ENCODE measurements at regions not wholly inside any gene's neighbourhood (a gene's known extent, or its start where the extent isn't known, plus 50 kb on each side); places are given as distances from the start of the nearest gene placed in this dataset.

DNA sequence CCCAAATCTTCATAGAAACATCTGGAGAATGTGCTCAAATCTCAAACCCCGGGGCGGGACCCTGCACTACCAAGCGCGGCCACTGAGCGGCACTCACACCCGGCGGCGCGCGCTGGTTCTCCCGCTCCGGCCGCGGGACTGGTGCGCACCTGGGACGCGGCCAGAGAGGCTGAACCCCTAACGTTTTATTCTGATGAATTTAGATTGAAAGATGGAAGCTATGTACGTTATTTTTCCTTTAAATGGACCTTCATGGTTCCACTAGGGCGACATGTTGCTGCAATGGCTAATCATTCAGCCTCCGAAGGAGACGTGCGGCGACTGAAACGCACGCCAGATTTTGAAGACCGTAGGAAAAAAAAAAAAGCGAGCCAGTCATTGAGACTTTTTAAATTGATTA lies 107.0 kb upstream of the INSIG1 start:
- Histone ChIP-seq H3K4me1 (no peaks in the 10 kb centered on the region), H3K9me3 (peaks cover 6% of the 10 kb centered on the region; the same call in 1 of the 2 replicates), H3K4me3 (ENCODE audit: low read depth, low read length) (no peak overlapping the region), H3K36me3 (ENCODE audit: control insufficient read depth, insufficient read depth, low read length) (no peaks in the 10 kb centered on the region), H3K27me3 (replicated peaks; ENCODE audit: control insufficient read depth, insufficient read depth, low read length) (no peaks in the 10 kb centered on the region)
- Mint-ChIP-seq H3K27me3 (ENCODE audit: insufficient read depth, unreplicated experiment) (peaks cover 3% of the 10 kb centered on the region), H3K4me1 (ENCODE audit: low read depth, unreplicated experiment) (no peaks in the 10 kb centered on the region), H3K4me3 (ENCODE audit: unreplicated experiment) (peak overlapping the region; percentile 33), H3K27ac (ENCODE audit: unreplicated experiment) (no peak overlapping the region), H3K36me3 (ENCODE audit: insufficient read depth, unreplicated experiment) (no peaks in the 10 kb centered on the region), H3K9me3 (ENCODE audit: unreplicated experiment) (peaks cover 15% of the 10 kb centered on the region)
- peak in 1 of 2 experiments; percentile 82 for DNase-seq
- intact Hi-C loops (cut with micrococcal nuclease; ENCODE audit: unreplicated experiment): loop anchor here (1.0 to 5.0 kb wide), 4 partner anchors 62 to 263 kb away; partner anchors contain the start of gene INSIG1
- ChIA-PET CTCF (interaction anchor here (0.6 to 1.5 kb wide), 2 partner anchors 155 to 215 kb away, joined by 3 to 4 read pairs; no protein-coding TSS in a partner anchor), POLR2A (no interaction called here)
- no TSS peak for BruUV-seq (replicated peaks)
- TF ChIP-seq, protein P1, sequence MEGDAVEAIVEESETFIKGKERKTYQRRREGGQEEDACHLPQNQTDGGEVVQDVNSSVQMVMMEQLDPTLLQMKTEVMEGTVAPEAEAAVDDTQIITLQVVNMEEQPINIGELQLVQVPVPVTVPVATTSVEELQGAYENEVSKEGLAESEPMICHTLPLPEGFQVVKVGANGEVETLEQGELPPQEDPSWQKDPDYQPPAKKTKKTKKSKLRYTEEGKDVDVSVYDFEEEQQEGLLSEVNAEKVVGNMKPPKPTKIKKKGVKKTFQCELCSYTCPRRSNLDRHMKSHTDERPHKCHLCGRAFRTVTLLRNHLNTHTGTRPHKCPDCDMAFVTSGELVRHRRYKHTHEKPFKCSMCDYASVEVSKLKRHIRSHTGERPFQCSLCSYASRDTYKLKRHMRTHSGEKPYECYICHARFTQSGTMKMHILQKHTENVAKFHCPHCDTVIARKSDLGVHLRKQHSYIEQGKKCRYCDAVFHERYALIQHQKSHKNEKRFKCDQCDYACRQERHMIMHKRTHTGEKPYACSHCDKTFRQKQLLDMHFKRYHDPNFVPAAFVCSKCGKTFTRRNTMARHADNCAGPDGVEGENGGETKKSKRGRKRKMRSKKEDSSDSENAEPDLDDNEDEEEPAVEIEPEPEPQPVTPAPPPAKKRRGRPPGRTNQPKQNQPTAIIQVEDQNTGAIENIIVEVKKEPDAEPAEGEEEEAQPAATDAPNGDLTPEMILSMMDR (IDR thresholded peaks at IDR 0.05; ENCODE audit: insufficient read depth in 1 of 2, low read depth in 1 of 2, low read length in 1 of 2, severe bottlenecking in 1 of 2, unreplicated experiment in 1 of 2): peak; percentile 86 to 95

DNA sequence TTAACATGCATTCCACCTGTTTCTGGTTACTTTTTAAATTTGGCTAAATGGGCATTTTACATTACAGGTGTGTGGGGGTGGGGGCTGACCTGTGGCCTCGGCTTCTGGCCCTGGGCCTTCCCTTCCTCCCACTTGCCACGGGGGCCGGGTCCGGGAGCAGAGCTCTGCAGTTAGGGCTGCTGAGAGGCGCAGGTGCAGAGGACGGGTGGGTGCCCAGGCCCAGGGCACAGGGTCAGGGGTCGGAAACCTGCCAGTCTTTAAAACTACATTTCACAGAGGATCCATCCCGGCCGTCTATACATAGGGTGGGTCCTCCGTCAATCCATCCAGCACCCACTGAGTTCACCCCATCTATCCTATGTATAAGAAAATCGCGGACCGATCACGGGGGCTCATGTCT lies 106.5 kb upstream of the INSIG1 start:
- H3K27me3 ChIP-seq (replicated peaks; ENCODE audit: control insufficient read depth, insufficient read depth, low read length): no peaks in the 10 kb centered on the region
- peaks cover 10% of the 10 kb centered on the region for H3K9me3 Mint-ChIP-seq (ENCODE audit: unreplicated experiment)
- no peaks in the 10 kb centered on the region for H3K36me3 Mint-ChIP-seq (ENCODE audit: insufficient read depth, unreplicated experiment)
- H3K4me3 ChIP-seq (ENCODE audit: low read depth, low read length): no peak overlapping the region
- TF ChIP-seq, protein P1 (IDR thresholded peaks at IDR 0.05; ENCODE audit: insufficient read depth in 1 of 2, low read depth in 1 of 2, low read length in 1 of 2, severe bottlenecking in 1 of 2, unreplicated experiment in 1 of 2): no peak
- BruUV-seq (replicated peaks): no TSS peak
- ChIA-PET POLR2A (no interaction called here), CTCF (interaction anchor here (0.6 to 1.5 kb wide), 2 partner anchors 154 to 214 kb away, joined by 3 to 4 read pairs; no protein-coding TSS in a partner anchor)
- no peak overlapping the region for H3K4me3 Mint-ChIP-seq (ENCODE audit: unreplicated experiment)
- intact Hi-C loops (cut with micrococcal nuclease; ENCODE audit: unreplicated experiment): loop anchor here (5.0 kb wide), 1 partner anchor 61 kb away; no protein-coding TSS in a partner anchor
- DNase-seq: no peak
- no peaks in the 10 kb centered on the region for H3K4me1 Mint-ChIP-seq (ENCODE audit: low read depth, unreplicated experiment)
- H3K27me3 Mint-ChIP-seq (ENCODE audit: insufficient read depth, unreplicated experiment): peaks cover 3% of the 10 kb centered on the region
- H3K4me1 ChIP-seq: no peaks in the 10 kb centered on the region
- no peaks in the 10 kb centered on the region for H3K36me3 ChIP-seq (ENCODE audit: control insufficient read depth, insufficient read depth, low read length)
- peaks cover 2% of the 10 kb centered on the region; the same call in 1 of the 2 replicates for H3K9me3 ChIP-seq
- no peak overlapping the region for H3K27ac Mint-ChIP-seq (ENCODE audit: unreplicated experiment)

DNA sequence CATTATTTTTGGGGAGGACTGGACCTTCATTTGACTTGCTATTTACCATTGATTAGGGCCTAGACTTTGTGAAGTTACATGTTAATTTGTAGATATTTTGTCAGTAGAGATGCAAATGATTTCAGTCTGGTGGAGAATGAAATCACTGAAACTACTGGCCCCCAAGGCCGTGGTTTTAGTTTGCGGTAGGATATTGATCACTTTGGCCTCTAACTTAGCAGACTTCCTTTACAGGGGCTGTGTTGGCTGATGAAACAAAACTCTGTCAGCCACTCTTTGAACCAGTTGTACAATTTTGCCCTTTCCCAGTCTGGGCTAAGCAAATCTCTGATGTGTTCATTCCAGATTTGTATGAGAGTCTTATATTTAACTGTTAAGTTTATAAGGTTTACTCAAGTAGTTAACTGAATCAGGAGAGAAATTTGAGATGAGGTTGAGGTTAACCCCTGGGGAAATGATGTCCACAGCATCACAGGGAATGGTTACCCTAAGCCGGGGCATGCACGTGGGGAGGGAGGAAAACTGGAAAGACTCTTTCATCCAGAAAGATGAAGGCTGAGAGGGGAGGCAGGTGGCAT lies 105.7 kb upstream of the INSIG1 start:
- no TSS peak for BruUV-seq (replicated peaks)
- Histone ChIP-seq H3K9me3 (no peaks in the 10 kb centered on the region), H3K27me3 (replicated peaks; ENCODE audit: control insufficient read depth, insufficient read depth, low read length) (no peaks in the 10 kb centered on the region), H3K4me1 (no peaks in the 10 kb centered on the region), H3K36me3 (ENCODE audit: control insufficient read depth, insufficient read depth, low read length) (no peaks in the 10 kb centered on the region), H3K4me3 (ENCODE audit: low read depth, low read length) (no peak overlapping the region)
- intact Hi-C loops (cut with micrococcal nuclease; ENCODE audit: unreplicated experiment): loop anchor here (5.0 kb wide), 1 partner anchor 60 kb away; no protein-coding TSS in a partner anchor
- Mint-ChIP-seq H3K9me3 (ENCODE audit: unreplicated experiment) (peaks cover 10% of the 10 kb centered on the region), H3K4me3 (ENCODE audit: unreplicated experiment) (no peak overlapping the region), H3K36me3 (ENCODE audit: insufficient read depth, unreplicated experiment) (no peaks in the 10 kb centered on the region), H3K27me3 (ENCODE audit: insufficient read depth, unreplicated experiment) (peaks cover 3% of the 10 kb centered on the region), H3K4me1 (ENCODE audit: low read depth, unreplicated experiment) (no peaks in the 10 kb centered on the region), H3K27ac (ENCODE audit: unreplicated experiment) (no peak overlapping the region)
- CTCF ChIA-PET: no interaction called here
- TF ChIP-seq, protein P1 (IDR thresholded peaks at IDR 0.05; ENCODE audit: insufficient read depth in 1 of 2, low read depth in 1 of 2, low read length in 1 of 2, severe bottlenecking in 1 of 2, unreplicated experiment in 1 of 2): no peak
- POLR2A ChIA-PET: no interaction called here
- no peak for DNase-seq
